DOHH2 (cell line): ENCODE measurements at regions not wholly inside any gene's neighbourhood (a gene's known extent, or its start where the extent isn't known, plus 50 kb on each side); places are given as distances from the start of the nearest gene placed in this dataset.

ENCODE experiments used
- H3F3A ChIP-seq: fragments of 200-600 bp; sonication (generic), shearing (Covaris generic); 2 replicates; pipeline ENCODE4 v1.6.0; 2016; ENCODE audit warnings: antibody characterized with exemption, mild to moderate bottlenecking; ENCODE audit not compliant: control insufficient read depth, insufficient read depth
- H3K27ac ChIP-seq: fragments of 200-600 bp; sonication (generic); 2 replicates; pipeline ENCODE4 v1.5.1; 2014; ENCODE audit warnings: low read depth, mild to moderate bottlenecking, low read length, moderate library complexity
- H3K27me3 ChIP-seq: fragments of 200-600 bp; sonication (generic); 2 replicates; pipeline ENCODE4 v1.6.1; 2014; ENCODE audit warnings: mild to moderate bottlenecking, low read length, mixed read lengths; ENCODE audit not compliant: control insufficient read depth
- H3K36me3 ChIP-seq: fragments of 200-600 bp; sonication (generic); 2 replicates; pipeline ENCODE4 v1.6.1; 2014; ENCODE audit warnings: mild to moderate bottlenecking, low read length, moderate library complexity, mixed read lengths; ENCODE audit not compliant: control insufficient read depth
- H3K4me1 ChIP-seq: fragments of 200-600 bp; sonication (generic); 2 replicates; pipeline ENCODE4 v1.6.1; 2014; ENCODE audit warnings: mild to moderate bottlenecking, low read length, mixed read lengths; ENCODE audit not compliant: control insufficient read depth
- H3K4me2 ChIP-seq: fragments of 200-600 bp; sonication (generic); 2 replicates; pipeline ENCODE4 v1.6.0; 2014; ENCODE audit warnings: mild to moderate bottlenecking, low read length, moderate library complexity
- H3K4me3 ChIP-seq: fragments of 200-600 bp; sonication (generic); 2 replicates; pipeline ENCODE4 v1.5.1; 2014; ENCODE audit warnings: mild to moderate bottlenecking, low read length, mixed read lengths
- H3K79me2 ChIP-seq: fragments of 200-600 bp; sonication (generic); 2 replicates; pipeline ENCODE4 v1.6.1; 2014; ENCODE audit warnings: mild to moderate bottlenecking, low read length, mixed read lengths; ENCODE audit not compliant: control insufficient read depth
- H3K9me2 ChIP-seq: fragments of 200-600 bp; sonication (generic); replicated peaks from 2 replicates; pipeline ENCODE4 v1.6.1; 2014; ENCODE audit warnings: mild to moderate bottlenecking, low read length, mixed read lengths; ENCODE audit not compliant: control insufficient read depth
- H3K9me3 ChIP-seq: fragments of 200-600 bp; sonication (generic); 2 replicates; pipeline ENCODE4 v1.6.1; 2014; ENCODE audit warnings: antibody characterized with exemption, low read length, mixed read lengths; ENCODE audit not compliant: control insufficient read depth, insufficient read depth
- H4K20me1 ChIP-seq: fragments of 200-600 bp; sonication (generic); 2 replicates; pipeline ENCODE4 v1.6.0; 2014; ENCODE audit warnings: low read depth, mild to moderate bottlenecking, antibody characterized with exemption, low read length, moderate library complexity; ENCODE audit not compliant: control insufficient read depth, insufficient read depth
- EZH2phosphoT487 ChIP-seq: fragments of 200-600 bp; sonication (generic); IDR thresholded peaks from 2 replicates; pipeline ENCODE4 v1.6.1; 2017; ENCODE audit warnings: borderline replicate concordance, mild to moderate bottlenecking, antibody characterized with exemption, low read length, moderate library complexity, mixed read lengths
- TF ChIP-seq, protein P1 (sequence below): fragments of 200-600 bp; sonication (generic); IDR thresholded peaks from one replicate; pipeline ENCODE4 v1.5.1; 2014; ENCODE audit warnings: antibody characterized with exemption, mild to moderate bottlenecking, low read depth, low read length; ENCODE audit not compliant: poor library complexity, severe bottlenecking

DNA sequence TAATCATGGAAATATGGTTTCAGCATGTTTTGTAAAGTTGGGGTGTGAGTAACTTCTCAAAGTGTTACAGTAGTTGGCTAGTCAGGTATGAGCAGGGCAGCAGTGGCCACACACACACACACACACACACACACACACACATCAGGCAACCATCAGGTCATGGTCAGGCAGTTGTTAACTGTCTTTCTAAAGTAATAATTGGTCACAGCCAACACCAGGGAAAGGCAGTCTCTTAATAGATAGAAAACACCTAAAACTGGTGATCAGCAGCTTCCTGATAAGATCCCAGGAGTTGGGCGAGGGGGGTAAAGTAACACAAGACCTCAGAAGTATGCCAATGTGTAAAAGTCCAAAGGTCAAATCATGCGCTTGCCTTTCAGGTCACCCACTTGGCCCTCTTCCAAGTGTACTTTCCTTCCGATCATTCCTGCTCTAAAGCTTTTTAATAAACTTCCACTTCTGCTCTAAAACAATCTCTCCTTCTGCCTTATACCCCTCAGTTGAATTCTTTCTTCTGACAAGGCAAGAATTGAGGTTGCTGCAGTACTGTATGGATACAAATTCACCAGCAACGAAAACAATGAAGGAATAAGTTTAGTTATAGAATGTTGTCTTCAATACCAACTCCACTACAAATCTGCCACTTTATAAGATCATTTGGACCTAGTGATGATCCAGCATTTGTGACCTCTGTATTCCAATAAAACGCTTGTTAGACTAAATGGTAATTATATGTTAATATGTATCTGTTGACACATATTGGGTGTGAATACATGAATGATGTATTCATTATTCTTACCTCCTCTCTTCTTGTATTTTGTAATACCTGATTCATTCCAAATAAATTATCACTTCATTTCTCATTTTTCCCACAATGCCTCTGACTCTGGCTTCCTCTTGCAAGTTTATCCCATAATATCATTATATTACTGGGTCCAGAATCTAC, 254.3 kb downstream of the METTL4 start:
- H3K4me1 ChIP-seq, result peaks cover 17% of the 10 kb centered on the region
- no peaks in the 10 kb centered on the region for H3K36me3 ChIP-seq
- H3K4me2 ChIP-seq, result no peak overlapping the region
- H4K20me1 ChIP-seq, result no peaks in the 10 kb centered on the region
- H3K79me2 ChIP-seq, result no peaks in the 10 kb centered on the region
- no peaks in the 10 kb centered on the region for H3K27me3 ChIP-seq
- no peak overlapping the region for H3K27ac ChIP-seq
- H3F3A ChIP-seq, result no peaks in the 10 kb centered on the region
- no peak for TF ChIP-seq EZH2phosphoT487
- TF ChIP-seq, protein P1, sequence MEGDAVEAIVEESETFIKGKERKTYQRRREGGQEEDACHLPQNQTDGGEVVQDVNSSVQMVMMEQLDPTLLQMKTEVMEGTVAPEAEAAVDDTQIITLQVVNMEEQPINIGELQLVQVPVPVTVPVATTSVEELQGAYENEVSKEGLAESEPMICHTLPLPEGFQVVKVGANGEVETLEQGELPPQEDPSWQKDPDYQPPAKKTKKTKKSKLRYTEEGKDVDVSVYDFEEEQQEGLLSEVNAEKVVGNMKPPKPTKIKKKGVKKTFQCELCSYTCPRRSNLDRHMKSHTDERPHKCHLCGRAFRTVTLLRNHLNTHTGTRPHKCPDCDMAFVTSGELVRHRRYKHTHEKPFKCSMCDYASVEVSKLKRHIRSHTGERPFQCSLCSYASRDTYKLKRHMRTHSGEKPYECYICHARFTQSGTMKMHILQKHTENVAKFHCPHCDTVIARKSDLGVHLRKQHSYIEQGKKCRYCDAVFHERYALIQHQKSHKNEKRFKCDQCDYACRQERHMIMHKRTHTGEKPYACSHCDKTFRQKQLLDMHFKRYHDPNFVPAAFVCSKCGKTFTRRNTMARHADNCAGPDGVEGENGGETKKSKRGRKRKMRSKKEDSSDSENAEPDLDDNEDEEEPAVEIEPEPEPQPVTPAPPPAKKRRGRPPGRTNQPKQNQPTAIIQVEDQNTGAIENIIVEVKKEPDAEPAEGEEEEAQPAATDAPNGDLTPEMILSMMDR, result no peak
- H3K4me3 ChIP-seq, result no peak overlapping the region
- no peaks in the 10 kb centered on the region for H3K9me3 ChIP-seq
- no peaks in the 10 kb centered on the region for H3K9me2 ChIP-seq

DNA sequence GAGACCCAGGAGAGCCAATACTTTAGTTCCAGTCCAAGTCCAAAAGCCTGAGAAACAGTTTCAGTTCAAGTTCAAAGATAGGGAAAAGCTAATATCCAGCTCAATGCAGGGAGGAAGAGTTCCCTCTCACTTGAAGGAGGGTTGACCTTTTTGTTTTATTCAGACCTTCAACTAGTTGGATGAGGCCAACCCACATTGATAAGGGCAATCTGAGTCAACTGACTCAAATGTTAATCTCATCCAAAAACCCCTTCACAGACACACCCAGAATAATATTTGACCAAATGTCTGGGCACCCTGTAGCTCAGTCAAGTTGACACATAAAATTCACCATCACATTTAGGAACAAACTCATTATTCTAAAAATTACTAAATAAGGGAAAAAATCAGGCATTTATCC, 246.8 kb downstream of the METTL4 start:
- Histone ChIP-seq H3K27me3 (no peaks in the 10 kb centered on the region), H3K9me2 (no peaks in the 10 kb centered on the region), H3F3A (no peaks in the 10 kb centered on the region), H4K20me1 (no peaks in the 10 kb centered on the region), H3K79me2 (no peaks in the 10 kb centered on the region), H3K9me3 (no peaks in the 10 kb centered on the region), H3K27ac (no peak overlapping the region), H3K4me3 (no peak overlapping the region), H3K4me1 (no peaks in the 10 kb centered on the region), H3K4me2 (no peak overlapping the region), H3K36me3 (no peaks in the 10 kb centered on the region)
- TF ChIP-seq, protein P1, result no peak
- no peak for TF ChIP-seq EZH2phosphoT487

- H3F3A ChIP-seq, result no peaks in the 10 kb centered on the region
- no peaks in the 10 kb centered on the region for H4K20me1 ChIP-seq
- no peaks in the 10 kb centered on the region for H3K9me2 ChIP-seq
- no peak overlapping the region for H3K27ac ChIP-seq
- no peak overlapping the region for H3K4me2 ChIP-seq
- H3K4me3 ChIP-seq, result no peak overlapping the region
- H3K27me3 ChIP-seq, result no peaks in the 10 kb centered on the region
- no peak for TF ChIP-seq EZH2phosphoT487
- TF ChIP-seq, protein P1, result no peak
- no peaks in the 10 kb centered on the region for H3K4me1 ChIP-seq
- no peaks in the 10 kb centered on the region for H3K36me3 ChIP-seq
- H3K79me2 ChIP-seq, result no peaks in the 10 kb centered on the region
- no peaks in the 10 kb centered on the region for H3K9me3 ChIP-seq
Measured at GRCh38 chr18:2325308-2325849, 245.9 kb downstream of the METTL4 start.
